OCI-LY3 (cell line): ENCODE measurements at regions not wholly inside any gene's neighbourhood (a gene's known extent, or its start where the extent isn't known, plus 50 kb on each side); places are given as distances from the start of the nearest gene placed in this dataset.

ENCODE experiments used
- H2AFZ ChIP-seq: fragments of 200-600, 300-600 bp; shearing (Covaris generic); 2 replicates; pipeline ENCODE4 v1.6.0; 2014; ENCODE audit warnings: antibody characterized with exemption, low read depth, low read length
- H3K27ac ChIP-seq: fragments of 200-600, 300-600 bp; sonication (generic); 2 replicates; pipeline ENCODE4 v1.5.1; 2014; ENCODE audit warnings: mild to moderate bottlenecking, low read length, moderate library complexity, mixed read lengths
- H3K27me3 ChIP-seq: fragments of 200-600, 300-600 bp; sonication (generic); 2 replicates; pipeline ENCODE4 v1.6.1; 2014; ENCODE audit warnings: low read depth, low read length, mixed read lengths
- H3K36me3 ChIP-seq: fragments of 200-600, 300-600 bp; sonication (generic); replicated peaks from 2 replicates; pipeline ENCODE3; 2014; ENCODE audit warnings: low read depth, low read length, mixed read lengths
- H3K4me1 ChIP-seq: fragments of 300-600, 200-600 bp; sonication (generic); 2 replicates; pipeline ENCODE4 v1.6.1; 2014; ENCODE audit warnings: low read length, mixed read lengths
- H3K4me2 ChIP-seq: fragments of 200-600, 300-600 bp; sonication (generic); 2 replicates; pipeline ENCODE4 v1.6.1; 2014; ENCODE audit warnings: low read length, mixed read lengths
- H3K4me3 ChIP-seq: fragments of 300-600, 200-600 bp; sonication (generic); 2 replicates; pipeline ENCODE4 v1.5.1; 2014; ENCODE audit warnings: antibody characterized with exemption, mild to moderate bottlenecking, low read length, moderate library complexity
- H3K79me2 ChIP-seq: fragments of 300-600, 200-600 bp; shearing (Covaris generic); 2 replicates; pipeline ENCODE4 v1.6.1; 2014; ENCODE audit warnings: mild to moderate bottlenecking, low read length, mixed read lengths
- H3K9ac ChIP-seq: fragments of 300-600, 200-600 bp; shearing (Covaris generic); 2 replicates; pipeline ENCODE4 v1.6.0; 2014; ENCODE audit warnings: mild to moderate bottlenecking, low read length, moderate library complexity
- H3K9me3 ChIP-seq: fragments of 200-600, 300-600 bp; shearing (Covaris generic); 2 replicates; pipeline ENCODE4 v1.6.1; 2014; ENCODE audit warnings: low read length, mixed read lengths; ENCODE audit not compliant: insufficient read depth
- H4K20me1 ChIP-seq: fragments of 200-600, 300-600 bp; sonication (generic); 2 replicates; pipeline ENCODE4 v1.6.1; 2016; ENCODE audit warnings: low read length, mixed read lengths; ENCODE audit not compliant: insufficient read depth
- EZH2phosphoT487 ChIP-seq: fragments of 200-600 bp; shearing (Covaris generic); IDR thresholded peaks from 2 replicates; pipeline ENCODE4 v1.6.1; 2018; ENCODE audit warnings: antibody characterized with exemption, mixed run types, low read depth
- TF ChIP-seq, protein P1 (sequence below): fragments of 200-600, 300-600 bp; sonication (generic); IDR thresholded peaks from 2 replicates; pipeline ENCODE4 v1.5.1; 2014; ENCODE audit warnings: antibody characterized with exemption, low read length, low read depth

DNA sequence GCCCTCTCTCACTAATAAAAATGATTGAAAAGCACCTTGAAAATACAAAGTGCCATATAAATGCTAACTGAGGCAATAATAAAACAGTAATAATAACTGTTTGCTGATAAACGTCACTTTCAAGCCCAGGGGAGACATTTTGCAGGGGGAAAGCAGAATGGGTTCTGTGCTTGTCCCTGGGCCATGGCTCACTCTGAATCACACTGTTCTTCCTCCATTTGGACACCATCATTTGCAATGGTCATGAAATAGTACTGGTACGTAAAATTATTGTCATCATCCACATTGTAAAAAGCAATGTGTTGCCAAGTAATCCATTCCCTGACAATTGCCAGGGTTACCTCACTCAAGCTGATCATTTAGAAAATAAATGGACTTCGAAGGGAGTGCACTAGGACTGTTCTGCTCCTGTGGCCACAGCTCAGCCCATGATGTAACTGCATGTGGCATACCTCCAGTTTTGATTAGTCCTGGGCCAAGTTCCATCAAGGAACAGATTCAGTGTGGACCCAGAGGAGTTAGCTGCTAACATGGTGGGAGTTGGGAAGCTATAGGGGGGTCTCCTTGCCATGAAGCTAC is 508.8 kb upstream of the CELF4 start:
- Histone ChIP-seq H3K9ac (no peak overlapping the region), H3K9me3 (no peaks in the 10 kb centered on the region), H2AFZ (no peak overlapping the region), H3K4me1 (peaks cover 12% of the 10 kb centered on the region), H3K4me2 (no peak overlapping the region), H3K4me3 (no peak overlapping the region), H4K20me1 (no peaks in the 10 kb centered on the region), H3K27ac (no peak overlapping the region), H3K27me3 (no peaks in the 10 kb centered on the region), H3K79me2 (no peaks in the 10 kb centered on the region), H3K36me3 (no peaks in the 10 kb centered on the region)
- no peak for TF ChIP-seq EZH2phosphoT487
- TF ChIP-seq, protein P1, sequence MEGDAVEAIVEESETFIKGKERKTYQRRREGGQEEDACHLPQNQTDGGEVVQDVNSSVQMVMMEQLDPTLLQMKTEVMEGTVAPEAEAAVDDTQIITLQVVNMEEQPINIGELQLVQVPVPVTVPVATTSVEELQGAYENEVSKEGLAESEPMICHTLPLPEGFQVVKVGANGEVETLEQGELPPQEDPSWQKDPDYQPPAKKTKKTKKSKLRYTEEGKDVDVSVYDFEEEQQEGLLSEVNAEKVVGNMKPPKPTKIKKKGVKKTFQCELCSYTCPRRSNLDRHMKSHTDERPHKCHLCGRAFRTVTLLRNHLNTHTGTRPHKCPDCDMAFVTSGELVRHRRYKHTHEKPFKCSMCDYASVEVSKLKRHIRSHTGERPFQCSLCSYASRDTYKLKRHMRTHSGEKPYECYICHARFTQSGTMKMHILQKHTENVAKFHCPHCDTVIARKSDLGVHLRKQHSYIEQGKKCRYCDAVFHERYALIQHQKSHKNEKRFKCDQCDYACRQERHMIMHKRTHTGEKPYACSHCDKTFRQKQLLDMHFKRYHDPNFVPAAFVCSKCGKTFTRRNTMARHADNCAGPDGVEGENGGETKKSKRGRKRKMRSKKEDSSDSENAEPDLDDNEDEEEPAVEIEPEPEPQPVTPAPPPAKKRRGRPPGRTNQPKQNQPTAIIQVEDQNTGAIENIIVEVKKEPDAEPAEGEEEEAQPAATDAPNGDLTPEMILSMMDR: no peak

DNA sequence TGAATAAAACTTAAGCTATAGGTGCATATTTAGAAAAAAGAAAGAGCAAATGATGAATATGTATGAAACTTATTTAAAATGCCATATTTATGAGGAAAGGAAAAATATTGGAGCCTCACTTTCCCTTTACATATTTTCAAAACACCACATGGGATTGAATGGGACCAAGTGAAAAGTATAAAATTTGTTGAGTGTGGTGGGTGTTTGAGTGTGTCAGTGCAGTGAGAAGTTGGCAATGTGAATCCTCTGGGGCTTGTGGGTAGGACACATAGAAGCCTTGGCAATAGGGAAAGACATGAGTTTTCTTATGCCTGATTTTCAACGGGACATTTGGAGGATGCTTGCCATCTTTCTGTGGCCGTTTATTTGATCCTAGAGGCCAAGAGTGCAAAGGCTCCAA is 502.2 kb upstream of the CELF4 start:
- no peak overlapping the region for H2AFZ ChIP-seq
- no peak overlapping the region for H3K27ac ChIP-seq
- no peaks in the 10 kb centered on the region for H3K4me1 ChIP-seq
- H3K27me3 ChIP-seq: no peaks in the 10 kb centered on the region
- TF ChIP-seq EZH2phosphoT487: no peak
- TF ChIP-seq, protein P1: no peak
- no peak overlapping the region for H3K4me3 ChIP-seq
- H3K9me3 ChIP-seq: no peaks in the 10 kb centered on the region
- no peak overlapping the region for H3K9ac ChIP-seq
- H3K4me2 ChIP-seq: no peak overlapping the region
- H4K20me1 ChIP-seq: no peaks in the 10 kb centered on the region
- no peaks in the 10 kb centered on the region for H3K79me2 ChIP-seq
- no peaks in the 10 kb centered on the region for H3K36me3 ChIP-seq

DNA sequence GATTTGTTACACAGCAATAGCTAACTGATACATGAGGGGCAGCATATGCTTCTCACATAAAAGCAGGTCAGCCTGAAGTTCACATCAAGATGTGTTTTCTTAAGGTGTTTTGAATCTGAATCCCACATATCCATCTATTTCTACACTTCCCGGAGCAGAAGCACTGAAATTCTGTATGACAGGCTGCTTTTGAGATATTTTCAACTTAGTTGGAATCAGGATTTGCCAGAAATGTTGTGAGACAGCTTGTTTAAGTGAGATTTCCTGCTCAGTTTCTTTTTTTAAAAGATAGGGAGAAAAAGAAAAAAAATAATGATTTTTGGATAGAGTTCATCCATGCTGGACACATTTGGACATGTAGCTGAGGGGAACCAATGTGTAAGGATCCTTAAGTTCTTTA is 501.5 kb upstream of the CELF4 start:
- Histone ChIP-seq H3K4me3 (no peak overlapping the region), H3K79me2 (no peaks in the 10 kb centered on the region), H3K27me3 (no peaks in the 10 kb centered on the region), H4K20me1 (no peaks in the 10 kb centered on the region), H3K27ac (no peak overlapping the region), H3K9me3 (no peaks in the 10 kb centered on the region), H3K4me1 (no peaks in the 10 kb centered on the region), H3K36me3 (no peaks in the 10 kb centered on the region), H3K4me2 (no peak overlapping the region), H2AFZ (no peak overlapping the region), H3K9ac (no peak overlapping the region)
- TF ChIP-seq, protein P1: no peak
- TF ChIP-seq EZH2phosphoT487: no peak

DNA sequence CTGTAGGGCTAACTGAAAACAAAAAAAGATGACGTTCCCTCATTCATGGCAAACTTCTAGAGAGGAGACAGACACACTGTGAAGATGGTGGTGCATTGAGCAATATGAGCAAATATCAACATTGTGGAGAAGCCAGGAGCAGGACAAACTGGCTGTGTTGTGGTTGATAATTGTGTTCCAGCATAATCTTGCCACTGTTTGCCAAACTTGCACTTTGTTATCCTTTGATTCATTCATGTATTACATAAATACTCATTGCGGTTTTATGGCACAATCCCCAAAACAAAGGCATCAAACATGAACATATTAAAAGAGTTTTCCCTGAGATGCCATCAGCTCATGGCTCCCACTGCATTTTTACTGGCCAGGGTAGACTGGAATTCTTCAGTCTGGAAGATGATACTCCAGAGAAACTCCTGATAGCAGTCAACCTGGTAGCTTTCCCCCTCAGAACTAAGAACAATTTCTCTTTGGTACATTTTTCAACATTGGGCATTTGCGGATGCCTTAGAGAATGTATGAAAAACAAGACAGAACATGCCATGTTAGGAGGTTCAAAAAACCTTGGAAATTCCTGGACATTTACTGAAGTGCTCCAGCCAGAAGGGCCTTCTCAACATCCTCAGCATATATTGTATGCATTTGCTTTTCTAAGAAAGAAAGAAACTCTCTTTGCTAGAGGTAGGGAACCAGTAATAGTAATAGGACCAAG is 487.4 kb upstream of the CELF4 start:
- H3K79me2 ChIP-seq: no peaks in the 10 kb centered on the region
- no peaks in the 10 kb centered on the region for H3K36me3 ChIP-seq
- no peak overlapping the region for H3K4me2 ChIP-seq
- H3K4me1 ChIP-seq: peaks cover 9% of the 10 kb centered on the region
- H3K27me3 ChIP-seq: no peaks in the 10 kb centered on the region
- TF ChIP-seq, protein P1: no peak
- TF ChIP-seq EZH2phosphoT487: no peak
- no peak overlapping the region for H2AFZ ChIP-seq
- H3K4me3 ChIP-seq: no peak overlapping the region
- H4K20me1 ChIP-seq: no peaks in the 10 kb centered on the region
- no peak overlapping the region for H3K27ac ChIP-seq
- H3K9ac ChIP-seq: no peak overlapping the region
- H3K9me3 ChIP-seq: no peaks in the 10 kb centered on the region
